8988T (cell line): ENCODE measurements at regions not wholly inside any gene's neighbourhood (a gene's known extent, or its start where the extent isn't known, plus 50 kb on each side); places are given as distances from the start of the nearest gene placed in this dataset.
"Not testable (repeated sequence)": the region's sequence is repeated elsewhere in the genome, so short reads cannot be mapped to it uniquely, and the experiment has no call there.

Source experiments
- DNase-seq: peaks from one replicate; pipeline ENCODE4 v3.0.0; 2011

DNA sequence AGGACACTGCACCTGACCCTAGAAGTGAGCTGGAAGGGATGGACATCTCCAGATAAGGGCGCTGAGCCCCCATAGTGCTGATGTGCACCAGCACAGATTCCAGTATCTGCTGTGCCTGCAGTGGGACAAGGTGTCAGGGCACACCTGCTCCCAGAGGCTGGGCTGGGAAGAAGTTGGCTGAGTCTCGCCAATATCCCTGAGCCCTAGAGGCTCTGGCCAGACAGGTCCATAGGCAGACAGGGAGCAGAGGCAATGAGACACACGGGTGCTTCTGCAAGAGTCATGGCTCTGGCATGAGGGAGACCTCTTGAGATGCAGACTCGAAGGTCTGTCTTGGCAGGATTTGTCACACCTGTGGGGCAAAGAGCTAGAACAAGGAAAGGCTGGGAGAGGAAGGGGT lies 1321.5 kb downstream of the UQCRFS1 start:
- no peak for DNase-seq

DNA sequence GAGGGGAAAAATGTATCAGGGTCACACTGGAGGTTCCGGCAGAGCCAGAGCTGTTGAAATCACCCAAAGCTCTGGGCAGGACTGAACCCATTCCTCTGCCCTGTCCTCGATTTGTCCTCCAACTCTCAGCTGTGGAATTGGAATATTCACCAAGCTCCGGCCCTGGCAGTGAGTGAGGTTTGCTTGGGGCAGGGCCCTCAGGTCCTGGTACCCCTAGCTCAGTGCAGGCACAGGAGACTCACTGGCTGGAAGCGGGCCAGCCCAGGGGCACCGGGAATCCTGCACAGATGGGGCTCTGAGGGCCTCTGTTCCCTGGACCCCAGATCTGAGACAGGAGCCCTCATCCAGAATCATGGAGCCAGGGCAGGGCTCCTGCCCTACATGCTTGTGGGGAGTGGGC lies 1322.3 kb downstream of the UQCRFS1 start:
- no peak for DNase-seq

DNA sequence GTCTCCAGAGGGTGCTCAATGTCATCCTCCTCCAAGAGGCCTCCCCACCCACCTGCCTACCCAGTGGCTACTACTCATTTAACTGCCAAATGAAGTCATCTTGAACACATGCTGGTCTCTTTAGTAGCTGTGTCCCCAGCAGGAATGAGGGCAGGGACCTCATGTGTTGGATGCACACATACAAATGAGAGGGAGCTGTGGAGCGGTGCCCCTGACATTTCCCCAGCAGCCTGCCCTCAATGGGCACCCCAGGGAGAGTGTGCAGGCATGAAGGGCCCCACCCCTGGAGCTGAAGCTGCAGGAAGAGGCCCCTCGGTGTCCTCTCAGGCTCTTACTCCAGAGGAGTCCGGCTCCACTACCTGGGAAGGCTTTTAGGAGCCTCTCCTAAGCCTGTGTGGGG lies 1322.7 kb downstream of the UQCRFS1 start:
- no peak for DNase-seq

DNA sequence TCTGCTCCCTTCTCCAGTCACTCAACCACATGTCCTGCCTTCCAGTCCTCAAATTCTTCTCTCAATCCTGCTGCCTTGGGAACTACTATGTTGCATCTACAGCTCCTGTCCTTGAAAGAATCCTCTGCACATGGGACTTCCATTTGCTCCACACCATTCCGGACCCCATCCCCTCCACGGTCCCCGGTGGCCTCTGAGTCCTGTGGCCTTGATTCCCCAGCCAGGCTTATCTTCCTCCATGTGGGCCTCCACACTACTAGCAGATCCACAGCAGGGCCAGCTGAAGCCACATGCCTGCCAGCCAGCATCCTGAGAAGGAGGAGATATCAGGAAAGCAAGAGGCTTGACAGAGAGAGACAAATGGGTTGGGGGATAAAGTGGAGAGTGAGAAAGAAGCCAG lies 1323.8 kb downstream of the UQCRFS1 start:
- no peak for DNase-seq

DNA sequence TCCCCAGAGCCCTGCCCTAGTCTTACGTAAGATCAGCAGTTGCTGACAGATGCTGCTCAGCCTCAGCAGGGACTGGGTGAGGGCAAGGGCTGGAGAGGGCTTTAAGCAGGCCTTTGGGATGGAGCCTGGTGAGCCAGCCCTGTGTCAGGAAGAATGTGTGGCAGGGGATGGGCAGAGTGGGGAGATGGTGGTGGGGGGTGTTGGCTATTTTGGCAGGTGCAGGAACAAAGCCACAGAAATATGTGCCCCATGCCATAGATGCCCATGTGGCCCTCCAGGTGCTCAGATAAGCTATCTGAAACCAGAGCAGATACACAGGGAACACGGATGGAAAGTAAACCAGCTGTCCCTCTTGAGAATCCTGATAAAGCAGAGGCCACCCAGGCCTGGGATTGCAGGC lies 1325.0 kb downstream of the UQCRFS1 start:
- DNase-seq, result no peak

DNA sequence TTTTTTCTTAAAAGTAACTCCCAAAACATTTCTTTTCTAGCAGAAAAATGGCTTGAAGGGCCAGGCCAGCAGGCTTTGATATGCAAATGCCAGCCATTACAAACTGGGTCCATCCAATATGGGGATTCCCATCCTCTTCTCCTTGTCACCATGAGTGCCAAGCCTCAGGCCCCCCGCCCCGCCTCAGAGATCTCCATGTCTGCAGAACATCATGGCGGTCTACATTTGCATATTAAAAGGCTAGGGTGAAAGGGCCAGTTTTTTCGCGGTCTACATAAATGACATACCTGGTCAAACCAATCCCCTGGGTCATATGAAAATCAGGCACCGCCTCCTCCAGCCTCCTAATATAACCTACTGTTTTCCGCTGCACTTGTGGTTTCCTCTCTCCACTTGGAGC lies 1327.6 kb downstream of the UQCRFS1 start:
- no peak for DNase-seq

DNA sequence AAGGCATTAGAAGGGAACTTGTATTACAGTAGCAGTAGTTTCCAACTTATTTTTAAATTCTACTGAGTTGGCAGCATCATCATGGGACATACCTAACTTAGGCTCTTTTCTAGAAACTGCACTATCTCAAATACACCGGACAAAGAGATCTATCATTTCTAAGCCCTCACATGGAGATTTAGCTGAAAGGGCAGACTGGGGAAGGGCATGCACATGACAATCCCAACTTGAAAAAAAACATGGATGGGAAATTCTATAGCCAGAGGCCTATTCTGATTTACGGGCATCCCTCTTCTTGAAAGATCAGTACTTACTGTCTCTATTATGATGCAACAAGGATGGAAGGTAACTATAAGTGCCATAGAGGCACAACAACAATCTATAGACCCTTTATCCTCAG lies 1328.6 kb downstream of the UQCRFS1 start:
- DNase-seq, result no peak

DNA sequence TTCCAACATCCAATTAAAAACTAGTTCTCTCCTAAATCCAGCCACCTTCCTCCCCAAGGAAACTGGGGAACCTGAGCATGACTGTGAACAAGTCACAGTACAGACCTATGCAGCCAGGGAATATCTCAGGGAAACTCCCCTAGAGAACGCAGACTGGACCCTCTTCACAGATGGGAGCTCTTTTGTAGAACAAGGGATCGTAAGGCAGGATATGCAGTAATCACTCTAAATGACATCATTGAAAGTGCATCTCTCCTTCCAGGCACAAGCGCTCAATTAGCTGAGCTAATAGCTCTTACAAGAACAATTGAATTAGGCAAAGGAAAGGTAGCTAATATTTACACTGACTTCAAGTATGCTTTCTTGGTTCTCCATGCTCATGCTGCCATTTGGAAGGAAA lies 1331.7 kb downstream of the UQCRFS1 start:
- no peak for DNase-seq

DNA sequence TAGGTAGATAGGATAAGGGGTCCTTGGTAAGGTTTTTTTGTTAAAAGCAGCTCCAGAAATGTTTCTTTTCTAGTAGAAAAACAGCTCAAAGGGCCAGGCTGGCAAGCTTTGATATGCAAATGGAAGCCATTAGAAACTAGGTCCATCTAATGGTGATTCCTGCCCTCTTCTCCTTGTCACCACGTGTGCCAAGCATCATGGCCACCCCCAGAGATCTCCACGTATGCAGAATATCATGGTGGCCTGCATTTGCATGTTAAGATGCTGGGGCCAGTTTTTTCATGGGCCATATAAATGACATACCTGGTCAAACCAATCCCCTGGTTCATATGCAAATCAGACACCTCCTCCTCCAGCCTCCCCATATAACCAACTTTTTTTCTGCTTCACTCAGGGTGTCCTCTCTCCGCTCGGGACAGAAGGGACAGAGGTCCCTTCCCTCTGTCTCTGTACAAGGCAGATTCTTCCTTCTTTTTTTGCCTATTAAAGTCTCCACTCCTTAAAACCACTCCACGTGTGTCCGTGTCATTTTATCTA lies 1335.9 kb downstream of the UQCRFS1 start:
- no peak for DNase-seq

DNA sequence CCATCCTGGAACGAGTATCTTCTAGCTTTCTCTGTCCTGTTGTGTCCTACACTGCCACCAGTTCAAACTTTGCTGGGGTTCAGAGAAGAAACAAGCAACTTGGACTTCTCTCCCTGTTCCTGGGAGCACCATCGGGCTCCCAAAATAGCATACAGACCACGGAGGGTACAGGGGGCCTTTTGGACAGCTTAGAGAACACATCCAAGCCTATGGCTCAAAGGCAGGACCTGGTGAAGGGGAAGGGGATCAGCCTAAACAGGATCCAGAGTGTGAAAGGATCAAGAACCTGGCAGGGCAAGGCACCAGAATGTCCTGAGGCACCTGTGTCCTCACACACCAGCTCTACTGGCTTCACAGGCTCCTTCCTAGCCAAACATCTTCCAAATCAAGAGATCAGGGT lies 1336.5 kb downstream of the UQCRFS1 start:
- no peak for DNase-seq

DNA sequence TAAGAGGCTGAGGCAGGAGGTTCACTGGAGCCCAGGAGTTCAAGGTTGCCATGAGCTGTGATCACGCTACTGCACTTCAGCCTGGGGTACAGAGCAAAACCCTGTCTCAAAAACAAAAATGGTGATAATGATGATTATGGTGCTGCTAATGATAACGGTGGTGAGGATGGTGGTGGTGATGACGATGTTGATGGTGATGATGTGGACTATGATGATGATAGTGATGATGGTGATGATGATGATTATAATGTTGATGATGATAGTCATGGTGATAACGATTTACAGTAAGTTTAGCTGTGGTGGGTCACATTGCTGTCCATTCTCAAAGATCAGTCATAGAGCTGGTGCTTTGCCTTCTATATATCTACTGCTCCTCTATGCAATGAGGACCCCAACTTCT lies 1340.6 kb downstream of the UQCRFS1 start:
- DNase-seq, result no peak

DNA sequence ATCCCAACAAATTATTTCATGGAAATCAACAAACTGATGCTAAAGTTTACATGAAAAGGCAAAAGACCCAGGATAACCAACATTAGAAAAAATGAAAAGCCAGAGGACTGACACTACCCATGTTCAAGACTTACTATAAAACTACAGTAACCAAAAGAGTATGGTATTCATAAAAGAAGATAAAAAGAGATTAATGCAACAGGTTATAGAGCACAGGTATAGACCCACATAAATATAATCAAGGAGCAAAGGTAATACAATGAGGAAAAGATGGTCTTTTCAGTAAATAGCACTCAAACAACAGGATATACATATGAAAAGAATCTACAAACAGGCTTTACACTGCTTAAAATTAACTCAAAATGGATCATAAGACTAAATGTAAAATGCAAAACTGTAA lies 1342.7 kb downstream of the UQCRFS1 start:
- no peak for DNase-seq

DNA sequence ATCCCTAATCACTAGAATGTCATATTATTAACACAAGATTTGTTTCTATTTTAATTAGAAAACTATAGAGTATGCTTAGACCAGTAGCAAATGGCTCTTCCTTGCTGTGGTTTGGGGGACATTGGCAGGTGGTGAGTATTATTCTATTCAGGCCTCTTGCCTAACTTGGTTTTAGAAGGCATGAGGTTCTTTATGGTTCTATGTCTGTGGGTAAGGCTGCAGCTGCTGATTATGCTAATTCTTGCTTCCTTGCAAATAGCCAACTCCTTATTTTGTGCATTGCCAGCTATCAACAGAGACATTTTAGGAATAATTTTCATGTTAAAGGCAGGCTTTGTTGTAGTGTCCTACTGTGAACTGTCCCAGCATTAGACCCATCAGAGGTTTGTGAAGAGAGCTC lies 1344.9 kb downstream of the UQCRFS1 start:
- DNase-seq, result no peak

DNA sequence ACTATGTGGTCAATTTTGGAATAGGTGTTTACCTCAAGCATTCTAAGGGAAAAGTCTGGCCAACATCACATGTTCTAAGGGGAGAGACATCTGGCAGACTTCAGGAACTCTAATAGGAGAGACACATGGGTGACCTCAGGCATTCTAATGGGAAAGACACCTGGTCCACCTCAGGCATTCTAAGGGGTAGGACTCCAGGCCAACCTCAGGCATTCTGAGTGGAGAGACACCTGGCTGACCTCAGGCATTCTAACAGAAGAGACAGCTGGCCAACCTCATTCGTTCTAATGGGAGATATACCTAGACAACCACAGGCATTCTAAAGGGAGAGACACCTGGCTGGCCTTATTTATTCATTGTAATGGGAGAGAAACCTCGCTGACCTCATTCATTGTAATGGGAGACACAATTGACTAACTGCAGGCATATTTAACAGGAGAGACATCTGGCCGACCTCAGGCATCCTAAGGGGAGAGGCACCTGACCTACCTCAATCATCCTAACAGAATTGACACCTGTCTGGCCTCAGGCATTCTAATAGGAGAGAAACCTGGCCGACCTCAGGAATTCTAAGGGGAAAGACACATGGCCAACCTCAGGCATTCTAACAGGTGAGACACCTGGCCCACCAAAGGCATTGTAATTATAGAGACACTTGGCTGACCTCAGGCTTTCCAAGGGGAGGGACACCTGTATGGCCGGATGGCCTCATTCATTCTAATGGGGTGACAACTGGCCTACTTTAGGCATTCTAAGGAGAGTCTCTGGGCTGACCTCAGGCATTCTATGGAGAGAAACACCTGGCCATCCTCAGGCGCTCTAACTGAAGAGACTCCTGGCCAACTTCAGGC lies 1346.8 kb downstream of the UQCRFS1 start:
- DNase-seq, result no peak

DNA sequence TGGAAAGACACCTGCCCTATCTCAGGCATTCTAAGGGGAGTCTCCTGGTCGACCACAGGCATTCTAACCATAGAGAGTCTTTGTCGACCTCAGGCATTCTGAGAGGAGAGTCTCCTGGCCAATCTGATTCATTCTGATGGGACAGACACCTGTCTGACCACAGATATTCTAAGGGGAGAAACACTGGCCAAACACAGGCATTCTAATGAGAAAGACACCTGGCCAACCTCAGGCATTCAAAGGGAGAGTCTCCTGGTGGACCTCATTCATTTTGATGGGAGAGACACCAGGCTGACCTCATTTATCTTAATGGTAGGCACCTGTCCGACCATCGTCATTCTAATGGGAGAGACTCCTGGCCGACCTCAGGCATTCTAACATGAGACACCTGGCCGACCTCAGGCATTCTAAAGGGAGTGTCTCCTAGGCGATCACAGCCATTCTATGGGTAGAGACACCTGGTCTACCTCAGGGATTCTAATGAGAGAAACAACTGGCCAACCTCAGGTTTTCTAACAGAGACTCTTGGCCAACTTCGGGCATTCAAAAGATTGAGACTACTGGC lies 1351.5 kb downstream of the UQCRFS1 start:
- no peak for DNase-seq

DNA sequence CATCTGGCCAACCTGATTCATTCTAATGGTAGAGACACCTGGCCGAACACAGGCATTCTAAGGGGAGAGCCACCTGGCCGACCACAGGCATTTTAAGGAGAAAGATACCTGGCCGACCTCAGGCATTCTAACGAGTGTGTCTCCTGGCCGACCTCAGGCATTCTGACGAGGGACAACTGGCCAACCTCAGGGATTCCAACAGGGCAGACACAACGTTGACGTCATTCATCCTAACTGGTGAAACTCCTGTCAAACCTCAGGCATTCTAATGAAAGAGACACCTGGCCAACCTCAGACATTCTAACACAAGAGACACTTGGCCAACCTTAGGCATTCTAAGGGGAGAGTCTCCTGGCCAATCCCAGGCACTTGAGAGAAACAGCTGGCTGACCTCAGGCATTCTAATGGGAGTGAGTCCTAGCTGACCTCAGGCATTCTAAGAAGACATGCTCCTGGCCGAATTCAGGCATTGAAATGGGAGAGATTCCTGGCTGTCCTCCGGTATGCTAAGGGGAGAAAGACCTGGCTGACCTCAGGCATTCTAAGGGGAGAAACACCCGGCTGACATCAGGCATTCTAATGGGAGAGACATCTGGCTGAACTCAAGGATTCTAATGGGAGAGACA lies 1352.5 kb downstream of the UQCRFS1 start:
- no peak for DNase-seq

DNA sequence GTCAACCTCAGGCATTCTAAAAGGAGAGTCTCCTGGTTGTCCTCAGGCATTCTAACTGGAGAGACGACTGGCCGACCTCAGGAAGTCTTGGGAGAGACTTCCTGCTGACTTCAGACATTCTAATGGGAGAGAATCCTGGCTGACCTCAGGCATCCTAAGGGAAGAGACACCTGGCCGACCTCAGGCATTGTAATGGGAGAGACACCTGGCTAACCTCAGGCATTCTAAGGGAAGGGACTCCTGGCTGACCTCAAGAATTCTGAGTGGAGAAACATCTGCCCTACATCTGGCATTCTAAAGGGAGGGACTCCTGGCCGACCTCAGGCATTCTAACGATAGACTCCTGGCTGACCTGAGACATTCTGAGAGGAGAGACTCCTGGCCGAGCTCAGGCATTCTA lies 1353.3 kb downstream of the UQCRFS1 start:
- DNase-seq, result no peak

DNA sequence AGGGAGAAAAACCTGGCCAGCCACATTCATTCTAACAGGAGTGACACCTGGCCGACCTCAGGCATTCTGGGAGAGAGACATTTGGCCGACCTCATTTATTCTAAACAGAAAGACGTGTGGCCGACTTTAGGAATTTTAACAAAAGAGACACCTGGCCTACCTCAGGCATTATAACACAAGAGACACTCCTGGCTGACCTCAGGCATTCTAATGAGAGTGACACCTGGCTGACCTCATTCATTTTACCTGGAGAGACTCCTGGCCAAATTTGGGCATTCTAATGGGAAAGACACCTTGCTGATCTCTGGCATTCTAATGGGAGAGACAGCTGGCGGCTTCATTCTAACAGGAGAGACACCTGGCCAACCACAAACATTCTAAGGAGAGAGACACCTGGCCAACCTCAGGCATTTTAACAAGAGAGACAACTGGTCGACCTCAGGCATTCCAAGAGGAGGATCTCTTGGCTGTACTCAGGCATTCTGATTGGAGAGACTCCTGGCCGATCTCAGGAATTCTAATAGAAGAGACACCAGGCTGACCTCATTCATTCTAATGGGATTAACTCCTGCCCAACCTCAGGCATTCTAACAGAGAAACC lies 1353.9 kb downstream of the UQCRFS1 start:
- no peak for DNase-seq

DNA sequence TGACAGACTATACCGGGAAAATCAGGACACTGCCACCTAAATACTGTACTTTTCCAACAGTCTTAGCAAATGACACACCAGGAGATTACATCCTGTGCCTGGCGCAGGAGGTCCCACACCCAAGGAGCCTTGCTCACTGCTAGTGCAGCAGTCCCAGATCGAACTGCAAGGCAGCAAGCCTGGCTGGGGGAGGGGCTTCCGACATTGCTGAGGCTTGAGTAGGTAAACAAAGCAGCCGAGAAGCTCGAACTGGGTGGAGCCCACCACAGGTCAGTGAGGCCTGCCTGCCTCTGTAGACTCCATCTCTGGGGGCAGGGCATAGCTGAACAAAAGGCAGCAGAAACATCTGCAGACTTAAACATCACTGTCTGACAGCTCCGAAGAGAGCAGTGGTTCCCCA lies 1360.0 kb downstream of the UQCRFS1 start:
- DNase-seq, result not testable (repeated sequence)

DNA sequence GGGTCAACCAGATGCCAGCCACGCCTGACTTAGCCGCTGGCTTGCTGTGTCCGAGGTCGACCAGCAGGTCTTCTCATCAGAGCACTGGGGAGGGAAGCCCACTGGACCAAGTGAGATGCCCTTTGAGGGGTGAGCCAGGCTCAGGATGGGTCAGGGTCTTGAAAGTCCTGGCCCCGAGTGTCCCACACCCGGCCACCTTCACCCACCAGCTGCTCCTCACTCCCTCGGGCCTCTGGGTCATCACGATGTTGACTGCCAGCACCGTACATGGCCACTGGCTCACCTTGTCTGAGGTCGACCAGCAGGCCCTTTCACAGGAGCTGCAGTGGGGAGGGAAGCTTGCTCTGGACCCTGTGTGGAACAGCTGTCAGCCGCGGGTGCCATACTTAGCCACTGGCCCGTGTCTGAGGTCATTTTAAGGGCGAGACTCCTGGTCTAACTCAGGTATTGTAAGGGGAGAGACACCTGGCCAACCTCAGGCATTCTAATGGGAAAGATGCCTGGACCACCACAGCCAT lies 1361.3 kb downstream of the UQCRFS1 start:
- DNase-seq, result no peak

DNA sequence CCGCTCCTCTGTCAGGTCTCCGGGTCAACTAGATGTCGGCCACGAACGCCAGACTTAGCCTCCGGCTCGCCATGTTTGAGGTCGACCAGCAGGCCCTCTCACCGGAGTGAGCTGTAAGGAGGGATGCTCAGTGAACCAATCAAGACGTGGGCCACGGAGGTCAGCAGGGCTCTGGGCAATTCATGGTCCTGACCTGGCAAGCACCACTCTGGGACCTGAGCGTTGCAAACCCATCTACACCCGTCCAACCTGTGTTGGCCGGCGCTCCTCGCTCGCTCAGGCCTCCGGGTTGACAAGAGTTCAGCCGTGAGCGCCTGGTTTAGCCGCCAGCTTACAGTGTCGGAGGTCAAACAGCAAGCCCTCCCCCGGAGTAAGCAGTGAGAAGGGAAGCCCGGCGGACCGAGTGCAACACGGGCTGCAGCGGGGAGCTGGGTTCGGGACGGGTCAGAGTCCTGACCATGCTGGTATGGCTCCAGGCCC lies 1361.9 kb downstream of the UQCRFS1 start:
- DNase-seq, result no peak

DNA sequence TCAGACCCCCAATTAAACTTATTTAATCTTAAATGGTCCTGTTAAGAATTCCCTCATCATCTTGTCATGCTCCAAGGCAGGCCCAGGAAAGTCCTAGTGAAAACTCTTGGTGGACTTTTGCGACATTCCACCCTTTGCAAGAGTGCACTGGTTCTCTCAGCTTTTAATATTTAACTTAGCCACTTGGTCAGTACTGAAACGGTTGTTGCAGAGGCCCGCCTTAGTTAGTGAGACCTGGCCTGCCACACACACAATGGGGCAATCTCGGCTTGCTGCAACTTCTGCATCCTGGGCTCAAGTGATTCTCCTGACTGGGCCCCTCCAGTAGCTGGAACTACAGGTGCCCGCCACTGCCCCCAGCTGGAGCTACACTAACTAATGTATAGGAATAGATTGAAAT lies 1366.0 kb downstream of the UQCRFS1 start:
- DNase-seq, result no peak

DNA sequence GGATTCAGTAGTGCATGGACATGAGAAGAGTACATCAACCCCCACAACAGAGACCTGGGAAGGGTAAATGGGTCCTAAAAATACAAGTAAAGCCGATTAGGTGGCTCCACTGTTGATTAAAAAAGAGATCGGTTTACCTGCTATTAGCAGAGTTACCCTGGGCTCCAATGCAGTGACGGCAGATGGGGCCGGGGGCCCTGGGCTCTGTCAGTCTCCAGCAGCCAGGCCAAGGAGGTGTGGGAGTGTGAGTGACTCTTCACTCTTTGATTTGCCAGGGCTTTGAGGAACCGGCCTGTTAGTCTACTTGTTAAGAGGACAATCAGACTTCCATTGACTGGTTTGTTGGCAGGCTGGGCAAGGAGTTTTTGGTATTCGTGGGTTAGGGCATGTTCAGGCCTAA lies 1368.7 kb downstream of the UQCRFS1 start:
- no peak for DNase-seq
